ENCODE measurements at regions not wholly inside any gene's neighbourhood (a gene's known extent, or its start where the extent isn't known, plus 50 kb on each side); places are given as distances from the start of the nearest gene placed in this dataset.
A peak's percentile ranks its signal among the peaks of the same experiment; 100 is the strongest.

GRCh38 chr2:105150231-105150630 lies 91.3 kb upstream of the GPR45 start:
- H3K27ac ChIP-seq, result no peak overlapping the region
- H3K36me3 ChIP-seq, result no peaks in the 10 kb centered on the region
- H3K4me1 ChIP-seq (replicated peaks), result no peaks in the 10 kb centered on the region
- no peaks in the 10 kb centered on the region for H3K9me3 ChIP-seq (replicated peaks)
- DNase-seq (ENCODE audit: low read depth in 1 of 2, low spot score in 2 of 2), result no peak
- H3K4me3 ChIP-seq, result no peak overlapping the region
- H3K27me3 ChIP-seq (replicated peaks), result peaks cover 24% of the 10 kb centered on the region

GRCh38 chr2:105154119-105154818 lies 87.3 kb upstream of the GPR45 start:
- H3K27ac ChIP-seq, result no peak overlapping the region
- no peaks in the 10 kb centered on the region for H3K36me3 ChIP-seq
- no peaks in the 10 kb centered on the region for H3K9me3 ChIP-seq (replicated peaks)
- no peaks in the 10 kb centered on the region for H3K4me1 ChIP-seq (replicated peaks)
- DNase-seq (ENCODE audit: low read depth in 1 of 2, low spot score in 2 of 2), result no peak
- H3K27me3 ChIP-seq (replicated peaks), result peaks cover 13% of the 10 kb centered on the region; the same call in 1 of the 2 replicates
- no peak overlapping the region for H3K4me3 ChIP-seq

GRCh38 chr2:105156166-105156565 lies 85.4 kb upstream of the GPR45 start:
- no peak for DNase-seq (ENCODE audit: low read depth in 1 of 2, low spot score in 2 of 2)
- H3K4me3 ChIP-seq, result no peak overlapping the region
- no peaks in the 10 kb centered on the region for H3K36me3 ChIP-seq
- H3K9me3 ChIP-seq (replicated peaks), result no peaks in the 10 kb centered on the region
- peaks cover 20% of the 10 kb centered on the region; the same call in 1 of the 2 replicates for H3K27me3 ChIP-seq (replicated peaks)
- no peaks in the 10 kb centered on the region for H3K4me1 ChIP-seq (replicated peaks)
- H3K27ac ChIP-seq, result no peak overlapping the region

- no peaks in the 10 kb centered on the region for H3K36me3 ChIP-seq
- H3K4me3 ChIP-seq, result no peak overlapping the region
- H3K4me1 ChIP-seq (replicated peaks), result no peaks in the 10 kb centered on the region
- H3K9me3 ChIP-seq (replicated peaks), result no peaks in the 10 kb centered on the region
- H3K27me3 ChIP-seq (replicated peaks), result peaks cover 23% of the 10 kb centered on the region; the same call in 1 of the 2 replicates
- DNase-seq (ENCODE audit: low read depth in 1 of 2, low spot score in 2 of 2), result no peak
- H3K27ac ChIP-seq, result no peak overlapping the region
Observed at GRCh38 chr2:105158002-105158401, 83.5 kb upstream of the GPR45 start.

GRCh38 chr2:105166688-105167087 lies 74.9 kb upstream of the GPR45 start:
- H3K4me1 ChIP-seq (replicated peaks), result no peaks in the 10 kb centered on the region
- H3K27ac ChIP-seq, result no peak overlapping the region
- no peaks in the 10 kb centered on the region for H3K9me3 ChIP-seq (replicated peaks)
- H3K4me3 ChIP-seq, result no peak overlapping the region
- peaks cover 10% of the 10 kb centered on the region for H3K27me3 ChIP-seq (replicated peaks)
- H3K36me3 ChIP-seq, result no peaks in the 10 kb centered on the region
- no peak for DNase-seq (ENCODE audit: low read depth in 1 of 2, low spot score in 2 of 2)

GRCh38 chr2:105168543-105168942 lies 73.0 kb upstream of the GPR45 start:
- Histone ChIP-seq H3K27ac (no peak overlapping the region), H3K36me3 (no peaks in the 10 kb centered on the region), H3K4me3 (no peak overlapping the region), H3K4me1 (replicated peaks) (no peaks in the 10 kb centered on the region), H3K9me3 (replicated peaks) (no peaks in the 10 kb centered on the region), H3K27me3 (replicated peaks) (peaks cover 7% of the 10 kb centered on the region)
- no peak for DNase-seq (ENCODE audit: low read depth in 1 of 2, low spot score in 2 of 2)

GRCh38 chr2:105175231-105175630 lies 66.3 kb upstream of the GPR45 start:
- Histone ChIP-seq H3K4me3 (no peak overlapping the region), H3K27me3 (replicated peaks) (0 out of 2 replicates have a peak, but pooled peaks cover 3% of the 10 kb centered on the region)
- no peak for DNase-seq (ENCODE audit: low read depth in 1 of 2, low spot score in 2 of 2)

GRCh38 chr2:105176429-105176828 lies 65.1 kb upstream of the GPR45 start:
- H3K4me1 ChIP-seq (replicated peaks), result no peaks in the 10 kb centered on the region
- H3K27ac ChIP-seq, result no peak overlapping the region
- no peaks in the 10 kb centered on the region for H3K36me3 ChIP-seq
- no peaks in the 10 kb centered on the region for H3K9me3 ChIP-seq (replicated peaks)
- no peak for DNase-seq (ENCODE audit: low read depth in 1 of 2, low spot score in 2 of 2)
- no peaks in the 10 kb centered on the region for H3K27me3 ChIP-seq (replicated peaks)
- no peak overlapping the region for H3K4me3 ChIP-seq

More at GRCh38 chr2:105175231-105175630, 66.3 kb upstream of the GPR45 start:
- Histone ChIP-seq H3K36me3 (no peaks in the 10 kb centered on the region), H3K4me1 (replicated peaks) (no peaks in the 10 kb centered on the region), H3K9me3 (replicated peaks) (no peaks in the 10 kb centered on the region), H3K27ac (no peak overlapping the region)

- no peak for DNase-seq (ENCODE audit: low read depth in 1 of 2, low spot score in 2 of 2)
- H3K27me3 ChIP-seq (replicated peaks), result no peaks in the 10 kb centered on the region
- no peak overlapping the region for H3K27ac ChIP-seq
- no peaks in the 10 kb centered on the region for H3K36me3 ChIP-seq
- H3K4me1 ChIP-seq (replicated peaks), result no peaks in the 10 kb centered on the region
- H3K4me3 ChIP-seq, result no peak overlapping the region
- no peaks in the 10 kb centered on the region for H3K9me3 ChIP-seq (replicated peaks)
Observed at GRCh38 chr2:105177008-105177407, 64.5 kb upstream of the GPR45 start.

GRCh38 chr2:105177536-105178254 lies 63.8 kb upstream of the GPR45 start:
- Histone ChIP-seq H3K36me3 (no peaks in the 10 kb centered on the region), H3K27ac (no peak overlapping the region), H3K27me3 (replicated peaks) (no peaks in the 10 kb centered on the region), H3K4me3 (no peak overlapping the region), H3K4me1 (replicated peaks) (no peaks in the 10 kb centered on the region), H3K9me3 (replicated peaks) (no peaks in the 10 kb centered on the region)
- no peak for DNase-seq (ENCODE audit: low read depth in 1 of 2, low spot score in 2 of 2)

GRCh38 chr2:105179469-105180372 lies 61.8 kb upstream of the GPR45 start:
- H3K4me1 ChIP-seq (replicated peaks), result no peaks in the 10 kb centered on the region
- H3K27me3 ChIP-seq (replicated peaks), result no peaks in the 10 kb centered on the region
- H3K9me3 ChIP-seq (replicated peaks), result no peaks in the 10 kb centered on the region
- no peak overlapping the region for H3K27ac ChIP-seq
- no peak overlapping the region for H3K4me3 ChIP-seq
- H3K36me3 ChIP-seq, result no peaks in the 10 kb centered on the region
- peak; percentile 33 to 64 for DNase-seq (ENCODE audit: low read depth in 1 of 2, low spot score in 2 of 2)

- Histone ChIP-seq H3K27ac (no peak overlapping the region), H3K4me1 (replicated peaks) (no peaks in the 10 kb centered on the region), H3K9me3 (replicated peaks) (no peaks in the 10 kb centered on the region), H3K4me3 (no peak overlapping the region), H3K27me3 (replicated peaks) (no peaks in the 10 kb centered on the region), H3K36me3 (no peaks in the 10 kb centered on the region)
- no peak for DNase-seq (ENCODE audit: low read depth in 1 of 2, low spot score in 2 of 2)
Observed at GRCh38 chr2:105180491-105180972, 61.0 kb upstream of the GPR45 start.

GRCh38 chr2:105181282-105181681 lies 60.3 kb upstream of the GPR45 start:
- no peaks in the 10 kb centered on the region for H3K4me1 ChIP-seq (replicated peaks)
- no peaks in the 10 kb centered on the region for H3K36me3 ChIP-seq
- no peaks in the 10 kb centered on the region for H3K9me3 ChIP-seq (replicated peaks)
- H3K27me3 ChIP-seq (replicated peaks), result no peaks in the 10 kb centered on the region
- no peak for DNase-seq (ENCODE audit: low read depth in 1 of 2, low spot score in 2 of 2)
- H3K27ac ChIP-seq, result no peak overlapping the region
- no peak overlapping the region for H3K4me3 ChIP-seq
